CD14-positive monocyte (primary cell): ENCODE measurements at regions not wholly inside any gene's neighbourhood (a gene's known extent, or its start where the extent isn't known, plus 50 kb on each side); places are given as distances from the start of the nearest gene placed in this dataset.

ENCODE experiments used
- DNase-seq, 3 donors: peaks; one replicate each; pipeline ENCODE4 v3.0.0-alpha.2; 2011 to 2022
- H2AFZ ChIP-seq: 2 replicates; pipeline ENCODE4 v1.6.0; 2012; ENCODE audit warnings: mild to moderate bottlenecking, low read depth, low read length, inconsistent platforms; ENCODE audit not compliant: insufficient read depth, poor library complexity, severe bottlenecking
- H3K27ac ChIP-seq, 2 donors: 1 replicate in 1 of 2; 2 replicates in 1 of 2; pipeline ENCODE4 v1.5.1; 2012 to 2013; ENCODE audit warnings: low read length in 2 of 2, control low read depth in 1 of 2, inconsistent platforms in 1 of 2, low read depth in 1 of 2, mild to moderate bottlenecking in 1 of 2
- H3K27me3 ChIP-seq, 2 donors: one replicate each; pipeline versions ENCODE4 v1.6.0 to v1.6.1; 2011 to 2013; ENCODE audit warnings: low read length in 2 of 2; ENCODE audit not compliant: control insufficient read depth in 2 of 2, insufficient read depth in 2 of 2
- H3K36me3 ChIP-seq, 2 donors: replicated peaks in 1 of 2; 1 replicate in 1 of 2; 2 replicates in 1 of 2; pipeline versions ENCODE4 v1.5.1 to v1.6.1; 2012 to 2013; ENCODE audit warnings: low read length in 2 of 2, control low read depth in 1 of 2, inconsistent platforms in 1 of 2, mild to moderate bottlenecking in 1 of 2; ENCODE audit not compliant: insufficient read depth in 2 of 2, control insufficient read depth in 1 of 2
- H3K4me1 ChIP-seq, 2 donors: 1 replicate in 1 of 2; 2 replicates in 1 of 2; pipeline versions ENCODE4 v1.5.1 to v1.6.1; 2012 to 2013; ENCODE audit warnings: low read length in 2 of 2, control low read depth in 1 of 2, inconsistent platforms in 1 of 2, mild to moderate bottlenecking in 1 of 2, moderate library complexity in 1 of 2; ENCODE audit not compliant: insufficient read depth in 2 of 2, control insufficient read depth in 1 of 2
- H3K4me2 ChIP-seq: replicated peaks from 2 replicates; pipeline ENCODE3; 2012; ENCODE audit warnings: low read length, moderate library complexity, mild to moderate bottlenecking; ENCODE audit not compliant: poor library complexity, severe bottlenecking; ENCODE audit errors: extremely low read depth
- H3K4me3 ChIP-seq, 3 experiments: fragments of 200-600 bp in 1 of 3; sonication (generic) in 1 of 3; replicated peaks in 1 of 3; 1 replicate in 2 of 3; 2 replicates in 1 of 3; pipeline ENCODE4 v1.5.1; 2011 to 2013; ENCODE audit warnings: low read length in 3 of 3, mild to moderate bottlenecking in 3 of 3, control low read depth in 2 of 3, low read depth in 2 of 3, inconsistent platforms in 1 of 3, moderate library complexity in 1 of 3
- H3K79me2 ChIP-seq: 2 replicates; pipeline ENCODE4 v1.6.0; 2012; ENCODE audit warnings: mild to moderate bottlenecking, control low read depth, inconsistent platforms, low read length, moderate library complexity; ENCODE audit not compliant: insufficient read depth
- H3K9ac ChIP-seq: 2 replicates; pipeline ENCODE4 v1.6.0; 2017; ENCODE audit warnings: low read length, mild to moderate bottlenecking; ENCODE audit not compliant: insufficient read depth, poor library complexity, severe bottlenecking
- H3K9me3 ChIP-seq, 2 donors: replicated peaks in 1 of 2; 1 replicate in 1 of 2; 2 replicates in 1 of 2; pipeline versions ENCODE4 v1.5.1 to v1.6.1; 2012 to 2013; ENCODE audit warnings: low read length in 2 of 2, control low read depth in 1 of 2; ENCODE audit not compliant: control insufficient read depth in 1 of 2, insufficient read depth in 1 of 2
- H4K20me1 ChIP-seq: 2 replicates; pipeline ENCODE4 v1.6.0; 2012; ENCODE audit warnings: mild to moderate bottlenecking, low read length, control low read depth, moderate library complexity; ENCODE audit not compliant: insufficient read depth
- H3K27ac Mint-ChIP-seq, 7 donors: one replicate each; pipeline ENCODE4 v1.8.0; 2020; ENCODE audit warnings: mild to moderate bottlenecking in 7 of 7, mixed read lengths in 7 of 7, moderate library complexity in 6 of 7, inconsistent platforms in 2 of 7
- H3K27me3 Mint-ChIP-seq, 3 donors: one replicate each; pipeline ENCODE4 v1.8.0; 2021 to 2022; ENCODE audit warnings: low read depth in 3 of 3, mild to moderate bottlenecking in 3 of 3, mixed read lengths in 3 of 3, moderate library complexity in 3 of 3, inconsistent platforms in 1 of 3
- H3K36me3 Mint-ChIP-seq, 2 donors: one replicate each; pipeline ENCODE4 v1.8.0; 2020; ENCODE audit warnings: mixed read lengths in 2 of 2, inconsistent platforms in 1 of 2, mild to moderate bottlenecking in 1 of 2
- H3K4me1 Mint-ChIP-seq: one replicate; pipeline ENCODE4 v1.8.0; 2020; ENCODE audit warnings: mild to moderate bottlenecking, mixed read lengths
- H3K4me3 Mint-ChIP-seq, 2 donors: one replicate each; pipeline ENCODE4 v1.8.0; 2020; ENCODE audit warnings: mild to moderate bottlenecking in 2 of 2, mixed read lengths in 2 of 2, moderate library complexity in 1 of 2
- H3K9me3 Mint-ChIP-seq, 7 donors: one replicate each; pipeline ENCODE4 v1.8.0; 2020 to 2022; ENCODE audit warnings: mixed read lengths in 7 of 7, mild to moderate bottlenecking in 6 of 7, moderate library complexity in 6 of 7, inconsistent platforms in 2 of 7
- WGBS: methylation state at CpG from one replicate; pipeline ENCODE4 v1.1.5; 2013; ENCODE audit warnings: missing lambda C conversion rate; ENCODE audit not compliant: insufficient coverage; 5-methylcytosine and 5-hydroxymethylcytosine counted together
- intact Hi-C, 2 donors: fragments of 100-400 bp; cut with micrococcal nuclease; formaldehyde crosslinking; loops; one replicate each; pipeline versions ENCODE4 v1.15.0 to v1.15.1; 2023
- TF ChIP-seq, protein P1 (sequence below): fragments of 200-600 bp; IDR thresholded peaks from one replicate; pipeline ENCODE4 v1.8.0; 2022; ENCODE audit warnings: antibody characterized with exemption, mild to moderate bottlenecking

DNA sequence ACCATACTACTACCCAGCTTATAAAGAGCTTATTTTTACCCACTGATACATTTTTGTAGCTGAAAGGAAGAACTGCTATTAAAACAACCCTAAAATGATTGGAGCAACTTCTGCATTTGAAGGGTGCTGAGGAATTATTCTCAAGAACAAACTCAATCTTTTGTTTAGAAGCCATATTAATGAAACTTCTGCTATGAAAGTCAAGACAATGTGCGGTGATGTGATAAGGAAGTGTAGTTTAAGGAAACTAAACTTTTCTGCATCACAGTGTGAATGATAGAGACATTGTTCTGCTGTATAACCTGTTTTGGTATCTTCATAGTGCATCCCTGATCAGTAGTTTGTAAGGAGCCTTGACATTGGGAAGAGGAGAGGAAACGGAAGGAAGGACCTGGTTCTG, 408.5 kb downstream of the TMEM38B start:
- Histone ChIP-seq H3K27me3 (no peaks in the 10 kb centered on the region), H3K4me2 (no peak overlapping the region), H3K36me3 (no peaks in the 10 kb centered on the region), H3K9ac (no peak overlapping the region), H3K4me1 (no peaks in the 10 kb centered on the region), H3K4me3 (no peak overlapping the region), H2AFZ (no peak overlapping the region), H4K20me1 (no peaks in the 10 kb centered on the region), H3K79me2 (no peaks in the 10 kb centered on the region), H3K9me3 (no peaks in the 10 kb centered on the region), H3K27ac (no peak overlapping the region)
- Mint-ChIP-seq H3K4me3 (no peak overlapping the region), H3K27me3 (peaks cover 0 to 1% (median 0%) of the 10 kb centered on the region in 3 donors), H3K4me1 (no peaks in the 10 kb centered on the region), H3K27ac (no peak overlapping the region), H3K9me3 (peaks cover 0 to 4% (median 0%) of the 10 kb centered on the region in 7 donors), H3K36me3 (no peaks in the 10 kb centered on the region)
- no peak for DNase-seq
- WGBS = 82% methylated on average over 1 of the region's 2 CpGs
- intact Hi-C loops = no loop called here
- TF ChIP-seq, protein P1, sequence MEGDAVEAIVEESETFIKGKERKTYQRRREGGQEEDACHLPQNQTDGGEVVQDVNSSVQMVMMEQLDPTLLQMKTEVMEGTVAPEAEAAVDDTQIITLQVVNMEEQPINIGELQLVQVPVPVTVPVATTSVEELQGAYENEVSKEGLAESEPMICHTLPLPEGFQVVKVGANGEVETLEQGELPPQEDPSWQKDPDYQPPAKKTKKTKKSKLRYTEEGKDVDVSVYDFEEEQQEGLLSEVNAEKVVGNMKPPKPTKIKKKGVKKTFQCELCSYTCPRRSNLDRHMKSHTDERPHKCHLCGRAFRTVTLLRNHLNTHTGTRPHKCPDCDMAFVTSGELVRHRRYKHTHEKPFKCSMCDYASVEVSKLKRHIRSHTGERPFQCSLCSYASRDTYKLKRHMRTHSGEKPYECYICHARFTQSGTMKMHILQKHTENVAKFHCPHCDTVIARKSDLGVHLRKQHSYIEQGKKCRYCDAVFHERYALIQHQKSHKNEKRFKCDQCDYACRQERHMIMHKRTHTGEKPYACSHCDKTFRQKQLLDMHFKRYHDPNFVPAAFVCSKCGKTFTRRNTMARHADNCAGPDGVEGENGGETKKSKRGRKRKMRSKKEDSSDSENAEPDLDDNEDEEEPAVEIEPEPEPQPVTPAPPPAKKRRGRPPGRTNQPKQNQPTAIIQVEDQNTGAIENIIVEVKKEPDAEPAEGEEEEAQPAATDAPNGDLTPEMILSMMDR = no peak

DNA sequence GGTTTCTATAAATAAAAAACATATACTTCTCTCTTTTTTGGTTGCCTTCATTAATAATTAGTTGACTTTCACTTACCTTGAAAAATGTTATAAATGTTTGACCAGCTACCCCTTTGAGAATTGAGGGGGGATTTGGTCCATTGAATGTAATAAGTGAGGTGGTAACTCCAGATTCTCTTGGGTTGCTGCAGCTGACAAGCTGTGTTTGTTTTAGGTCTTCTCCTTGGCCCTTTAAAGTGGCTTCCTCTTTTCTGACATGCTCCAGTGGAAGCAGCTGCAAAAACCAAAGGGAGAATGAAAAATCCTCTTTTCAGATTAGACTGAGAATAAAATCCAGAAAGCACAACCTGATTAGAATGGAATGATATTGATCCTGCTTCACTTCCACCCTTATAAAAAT, 410.5 kb downstream of the TMEM38B start:
- Histone ChIP-seq H3K79me2 (no peaks in the 10 kb centered on the region), H3K27me3 (no peaks in the 10 kb centered on the region), H3K27ac (no peak overlapping the region), H3K4me1 (no peaks in the 10 kb centered on the region), H3K4me3 (no peak overlapping the region), H2AFZ (no peak overlapping the region), H3K9ac (no peak overlapping the region), H4K20me1 (no peaks in the 10 kb centered on the region), H3K9me3 (no peaks in the 10 kb centered on the region), H3K36me3 (no peaks in the 10 kb centered on the region), H3K4me2 (no peak overlapping the region)
- H3K4me1 Mint-ChIP-seq = no peaks in the 10 kb centered on the region
- H3K4me3 Mint-ChIP-seq = no peak overlapping the region
- peaks cover 0 to 1% (median 0%) of the 10 kb centered on the region in 3 donors for H3K27me3 Mint-ChIP-seq
- no peak overlapping the region for H3K27ac Mint-ChIP-seq
- intact Hi-C loops = no loop called here
- peaks cover 0 to 4% (median 0%) of the 10 kb centered on the region in 7 donors for H3K9me3 Mint-ChIP-seq
- TF ChIP-seq, protein P1 = no peak
- no peaks in the 10 kb centered on the region for H3K36me3 Mint-ChIP-seq
- DNase-seq = no peak
